Caco-2 (cell line): ENCODE measurements at regions not wholly inside any gene's neighbourhood (a gene's known extent, or its start where the extent isn't known, plus 50 kb on each side); places are given as distances from the start of the nearest gene placed in this dataset.

Experiments
- BruUV-seq: library from RNA; stranded (reverse); fragments of 400-500 nt; replicated peaks from 2 replicates; lab custom pipeline; 2021; lab: Mats Ljungman, UMichigan
- CTCF ChIA-PET: fragments of 300-600 bp; sonication (Branson Sonifier 250); formaldehyde crosslinking; loops from one replicate; lab custom pipeline; 2022; ENCODE audit warnings: antibody characterized with exemption; lab: Charles Lee
- POLR2A ChIA-PET: fragments of 300-600 bp; sonication (Branson Sonifier 250); formaldehyde crosslinking; loops from one replicate; lab custom pipeline; 2022; ENCODE audit warnings: antibody characterized with exemption; lab: Charles Lee
- DNase-seq, 2 experiments: peaks; one replicate each; pipeline versions ENCODE4 v3.0.0 to v3.0.0-alpha.2; 2020 to 2022
- H3K27me3 ChIP-seq: replicated peaks from 2 replicates; pipeline ENCODE4 v1.6.0; 2011; ENCODE audit warnings: low read length; ENCODE audit not compliant: control insufficient read depth, insufficient read depth
- H3K36me3 ChIP-seq: 2 replicates; pipeline ENCODE4 v1.5.1; 2011; ENCODE audit warnings: low read length; ENCODE audit not compliant: control insufficient read depth, insufficient read depth
- H3K4me1 ChIP-seq: fragments of 250-450 bp; sonication (Bioruptor Pico); 2 replicates; pipeline ENCODE4 v1.5.1; 2020; ENCODE audit warnings: mild to moderate bottlenecking
- H3K4me3 ChIP-seq: 2 replicates; pipeline ENCODE4 v1.5.1; 2011; ENCODE audit warnings: low read depth, mild to moderate bottlenecking, control low read depth, low read length
- H3K9me3 ChIP-seq: fragments of 250-450 bp; sonication (Bioruptor Pico); 2 replicates; pipeline ENCODE4 v1.5.1; 2020; ENCODE audit warnings: mild to moderate bottlenecking, moderate library complexity
- H3K27ac Mint-ChIP-seq: one replicate; pipeline ENCODE4 v1.8.0; 2022; ENCODE audit warnings: mixed read lengths; ENCODE audit not compliant: unreplicated experiment
- H3K27me3 Mint-ChIP-seq: one replicate; pipeline ENCODE4 v1.8.0; 2022; ENCODE audit warnings: mixed read lengths; ENCODE audit not compliant: insufficient read depth, unreplicated experiment
- H3K36me3 Mint-ChIP-seq: one replicate; pipeline ENCODE4 v1.8.0; 2022; ENCODE audit warnings: mild to moderate bottlenecking, mixed read lengths; ENCODE audit not compliant: insufficient read depth, unreplicated experiment
- H3K4me1 Mint-ChIP-seq: one replicate; pipeline ENCODE4 v1.8.0; 2022; ENCODE audit warnings: low read depth, mixed read lengths; ENCODE audit not compliant: unreplicated experiment
- H3K4me3 Mint-ChIP-seq: one replicate; pipeline ENCODE4 v1.8.0; 2022; ENCODE audit warnings: mild to moderate bottlenecking, moderate library complexity, mixed read lengths; ENCODE audit not compliant: unreplicated experiment
- H3K9me3 Mint-ChIP-seq: one replicate; pipeline ENCODE4 v1.8.0; 2022; ENCODE audit warnings: mixed read lengths; ENCODE audit not compliant: unreplicated experiment
- intact Hi-C: fragments of 100-400 bp; cut with micrococcal nuclease; formaldehyde crosslinking; loops from one replicate; pipeline ENCODE4 v1.10.0; 2022; ENCODE audit not compliant: unreplicated experiment
- TF ChIP-seq, protein P1 (sequence below), 2 experiments: fragments of 200-600 bp in 1 of 2; IDR thresholded peaks; 1 replicate in 1 of 2; 2 replicates in 1 of 2; pipeline versions ENCODE4 v1.5.1 to v1.8.0; 2011 to 2022; ENCODE audit warnings: antibody characterized with exemption in 1 of 2, control low read depth in 1 of 2, inconsistent platforms in 1 of 2, low read depth in 1 of 2, low read length in 1 of 2, mild to moderate bottlenecking in 1 of 2, moderate library complexity in 1 of 2; ENCODE audit not compliant: insufficient read depth in 1 of 2, severe bottlenecking in 1 of 2, unreplicated experiment in 1 of 2

DNA sequence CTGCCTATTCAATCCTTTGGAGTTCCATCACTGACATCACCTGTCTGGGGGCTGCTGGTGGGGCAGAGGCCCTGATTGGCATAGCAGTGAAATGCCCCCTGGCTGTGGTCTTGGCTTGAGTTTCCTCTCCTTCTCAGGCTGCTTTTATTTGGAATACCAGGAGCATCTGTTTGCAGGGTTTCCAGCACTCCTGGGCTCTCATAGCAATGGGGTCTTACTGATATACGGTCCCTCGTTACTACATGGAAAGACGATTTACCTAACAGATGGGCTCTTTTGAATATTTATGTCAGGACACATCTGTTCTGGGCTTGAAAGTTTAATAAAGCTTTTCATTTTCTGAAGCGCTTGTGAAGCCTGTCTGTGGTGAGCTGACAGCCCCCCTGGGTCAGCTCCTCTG, 230.3 kb downstream of the SLC4A3 start:
- Mint-ChIP-seq H3K9me3 (no peaks in the 10 kb centered on the region), H3K4me1 (peaks cover 8% of the 10 kb centered on the region), H3K27me3 (peaks cover 13% of the 10 kb centered on the region), H3K36me3 (no peaks in the 10 kb centered on the region), H3K27ac (no peak overlapping the region), H3K4me3 (no peak overlapping the region)
- POLR2A ChIA-PET = no interaction called here
- Histone ChIP-seq H3K4me1 (no peaks in the 10 kb centered on the region), H3K36me3 (no peaks in the 10 kb centered on the region), H3K27me3 (no peaks in the 10 kb centered on the region; the same call in 1 of the 2 replicates), H3K4me3 (no peak overlapping the region), H3K9me3 (no peaks in the 10 kb centered on the region)
- no peak for DNase-seq
- intact Hi-C loops = no loop called here
- CTCF ChIA-PET = no interaction called here
- TF ChIP-seq, protein P1, sequence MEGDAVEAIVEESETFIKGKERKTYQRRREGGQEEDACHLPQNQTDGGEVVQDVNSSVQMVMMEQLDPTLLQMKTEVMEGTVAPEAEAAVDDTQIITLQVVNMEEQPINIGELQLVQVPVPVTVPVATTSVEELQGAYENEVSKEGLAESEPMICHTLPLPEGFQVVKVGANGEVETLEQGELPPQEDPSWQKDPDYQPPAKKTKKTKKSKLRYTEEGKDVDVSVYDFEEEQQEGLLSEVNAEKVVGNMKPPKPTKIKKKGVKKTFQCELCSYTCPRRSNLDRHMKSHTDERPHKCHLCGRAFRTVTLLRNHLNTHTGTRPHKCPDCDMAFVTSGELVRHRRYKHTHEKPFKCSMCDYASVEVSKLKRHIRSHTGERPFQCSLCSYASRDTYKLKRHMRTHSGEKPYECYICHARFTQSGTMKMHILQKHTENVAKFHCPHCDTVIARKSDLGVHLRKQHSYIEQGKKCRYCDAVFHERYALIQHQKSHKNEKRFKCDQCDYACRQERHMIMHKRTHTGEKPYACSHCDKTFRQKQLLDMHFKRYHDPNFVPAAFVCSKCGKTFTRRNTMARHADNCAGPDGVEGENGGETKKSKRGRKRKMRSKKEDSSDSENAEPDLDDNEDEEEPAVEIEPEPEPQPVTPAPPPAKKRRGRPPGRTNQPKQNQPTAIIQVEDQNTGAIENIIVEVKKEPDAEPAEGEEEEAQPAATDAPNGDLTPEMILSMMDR (IDR thresholded peaks at IDR 0.05; ENCODE audit: insufficient read depth in 1 of 2, low read depth in 1 of 2, low read length in 1 of 2, severe bottlenecking in 1 of 2, unreplicated experiment in 1 of 2) = no peak
- no TSS peak for BruUV-seq

DNA sequence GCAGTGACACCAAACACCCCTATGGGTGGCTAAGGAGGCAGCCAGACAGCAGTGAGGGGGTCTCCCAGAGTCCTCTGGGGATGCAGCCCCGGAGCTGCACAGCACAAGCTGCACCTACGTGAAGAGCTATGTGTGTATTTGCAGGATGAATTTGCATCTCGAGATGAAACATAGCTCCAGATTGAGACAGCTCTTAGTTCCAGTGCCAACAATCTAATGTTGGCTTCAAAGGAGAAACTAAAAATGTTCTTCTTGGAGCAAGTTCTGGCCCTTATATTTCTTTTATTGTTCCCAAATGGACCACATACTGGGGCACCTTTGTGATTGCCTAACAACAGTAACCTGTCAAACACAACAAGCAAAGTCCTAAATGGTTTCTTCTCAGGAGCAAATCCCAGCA, 233.9 kb downstream of the SLC4A3 start:
- peaks cover 15% of the 10 kb centered on the region for H3K27me3 Mint-ChIP-seq
- BruUV-seq = no TSS peak
- H3K9me3 ChIP-seq = no peaks in the 10 kb centered on the region
- TF ChIP-seq, protein P1 (IDR thresholded peaks at IDR 0.05; ENCODE audit: insufficient read depth in 1 of 2, low read depth in 1 of 2, low read length in 1 of 2, severe bottlenecking in 1 of 2, unreplicated experiment in 1 of 2) = no peak
- H3K27me3 ChIP-seq = no peaks in the 10 kb centered on the region; the same call in 1 of the 2 replicates
- ChIA-PET CTCF (no interaction called here), POLR2A (no interaction called here)
- DNase-seq = no peak
- no peak overlapping the region for H3K4me3 ChIP-seq
- H3K4me1 ChIP-seq = no peaks in the 10 kb centered on the region
- H3K9me3 Mint-ChIP-seq = no peaks in the 10 kb centered on the region
- H3K4me3 Mint-ChIP-seq = no peak overlapping the region
- H3K4me1 Mint-ChIP-seq = no peaks in the 10 kb centered on the region
- H3K27ac Mint-ChIP-seq = no peak overlapping the region
- no peaks in the 10 kb centered on the region for H3K36me3 Mint-ChIP-seq
- intact Hi-C loops = no loop called here
- no peaks in the 10 kb centered on the region for H3K36me3 ChIP-seq

DNA sequence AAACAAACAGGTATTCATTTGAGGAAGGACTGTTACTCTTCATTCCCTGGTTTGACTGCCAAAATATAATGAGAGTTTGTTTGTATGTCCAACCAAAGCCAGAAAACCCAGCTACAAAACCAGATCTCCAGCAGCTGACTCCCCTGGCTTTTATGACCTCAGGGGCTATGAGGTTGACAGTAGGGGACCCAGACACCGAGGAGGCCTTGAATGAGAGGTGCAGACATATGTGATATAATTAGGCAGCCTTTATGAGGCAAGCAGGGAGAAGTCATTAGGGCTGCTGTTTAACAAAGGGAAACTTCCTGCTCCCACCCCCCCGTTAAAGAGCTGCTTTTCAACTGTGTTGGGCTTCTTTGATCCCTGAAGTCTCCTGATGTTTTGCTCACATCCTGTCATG, 236.7 kb downstream of the SLC4A3 start:
- intact Hi-C loops = no loop called here
- H3K4me1 ChIP-seq = no peaks in the 10 kb centered on the region
- ChIA-PET CTCF (no interaction called here), POLR2A (no interaction called here)
- TF ChIP-seq, protein P1 (IDR thresholded peaks at IDR 0.05; ENCODE audit: insufficient read depth in 1 of 2, low read depth in 1 of 2, low read length in 1 of 2, severe bottlenecking in 1 of 2, unreplicated experiment in 1 of 2) = no peak
- H3K9me3 ChIP-seq = no peaks in the 10 kb centered on the region
- BruUV-seq = no TSS peak
- H3K27me3 Mint-ChIP-seq = peaks cover 15% of the 10 kb centered on the region
- H3K4me3 ChIP-seq = no peak overlapping the region
- no peak overlapping the region for H3K27ac Mint-ChIP-seq
- no peaks in the 10 kb centered on the region for H3K4me1 Mint-ChIP-seq
- no peaks in the 10 kb centered on the region for H3K9me3 Mint-ChIP-seq
- H3K27me3 ChIP-seq = no peaks in the 10 kb centered on the region; the same call in 1 of the 2 replicates
- no peaks in the 10 kb centered on the region for H3K36me3 ChIP-seq
- H3K36me3 Mint-ChIP-seq = no peaks in the 10 kb centered on the region
- DNase-seq = no peak
- H3K4me3 Mint-ChIP-seq = no peak overlapping the region
